ENCODE measurements at regions not wholly inside any gene's neighbourhood (a gene's known extent, or its start where the extent isn't known, plus 50 kb on each side); places are given as distances from the start of the nearest gene placed in this dataset.

GRCh38 chr13:42658019-42658418, 84.1 kb downstream of the TNFSF11 start:
- DNase-seq, result no peak

GRCh38 chr13:42660333-42660965, 86.5 kb downstream of the TNFSF11 start:
- DNase-seq, result no peak

GRCh38 chr13:42667638-42668037, 93.7 kb downstream of the TNFSF11 start:
- DNase-seq, result no peak

- DNase-seq, result no peak
Measured at GRCh38 chr13:42671502-42671901, 97.5 kb downstream of the TNFSF11 start.

- no peak for DNase-seq
Measured at GRCh38 chr13:42673677-42674076, 99.7 kb downstream of the TNFSF11 start.

- DNase-seq, result no peak
Measured at GRCh38 chr13:42680748-42681147, 100.6 kb upstream of the FAM216B start.

- DNase-seq, result peak in 13 of 56 donors; percentile 1 to 16 (median 2)
Measured at GRCh38 chr13:42681326-42682100, 99.9 kb upstream of the FAM216B start.

- no peak for DNase-seq
Measured at GRCh38 chr13:42684226-42684625, 97.2 kb upstream of the FAM216B start.

GRCh38 chr13:42685751-42686150, 95.6 kb upstream of the FAM216B start:
- no peak for DNase-seq

GRCh38 chr13:42686165-42686564, 95.2 kb upstream of the FAM216B start:
- DNase-seq, result no peak

- no peak for DNase-seq
Measured at GRCh38 chr13:42688821-42689220, 92.6 kb upstream of the FAM216B start.

GRCh38 chr13:42696191-42696590, 85.2 kb upstream of the FAM216B start:
- DNase-seq, result no peak

- DNase-seq, result no peak
Measured at GRCh38 chr13:42699912-42700311, 81.5 kb upstream of the FAM216B start.

- DNase-seq, result no peak
Measured at GRCh38 chr13:42702716-42703115, 78.7 kb upstream of the FAM216B start.

- DNase-seq, result no peak
Measured at GRCh38 chr13:42703740-42704139, 77.6 kb upstream of the FAM216B start.

- no peak for DNase-seq
Measured at GRCh38 chr13:42706286-42706685, 75.1 kb upstream of the FAM216B start.

GRCh38 chr13:42707048-42707447, 74.3 kb upstream of the FAM216B start:
- DNase-seq, result no peak

- DNase-seq, result no peak
Measured at GRCh38 chr13:42707586-42707985, 73.8 kb upstream of the FAM216B start.

- no peak for DNase-seq
Measured at GRCh38 chr13:42708391-42708790, 73.0 kb upstream of the FAM216B start.

GRCh38 chr13:42709276-42709675, 72.1 kb upstream of the FAM216B start:
- no peak for DNase-seq

GRCh38 chr13:42715909-42716308, 65.5 kb upstream of the FAM216B start:
- no peak for DNase-seq

GRCh38 chr13:42717176-42717575, 64.2 kb upstream of the FAM216B start:
- no peak for DNase-seq
